ENCODE measurements at regions not wholly inside any gene's neighbourhood (a gene's known extent, or its start where the extent isn't known, plus 50 kb on each side); places are given as distances from the start of the nearest gene placed in this dataset.

DNA sequence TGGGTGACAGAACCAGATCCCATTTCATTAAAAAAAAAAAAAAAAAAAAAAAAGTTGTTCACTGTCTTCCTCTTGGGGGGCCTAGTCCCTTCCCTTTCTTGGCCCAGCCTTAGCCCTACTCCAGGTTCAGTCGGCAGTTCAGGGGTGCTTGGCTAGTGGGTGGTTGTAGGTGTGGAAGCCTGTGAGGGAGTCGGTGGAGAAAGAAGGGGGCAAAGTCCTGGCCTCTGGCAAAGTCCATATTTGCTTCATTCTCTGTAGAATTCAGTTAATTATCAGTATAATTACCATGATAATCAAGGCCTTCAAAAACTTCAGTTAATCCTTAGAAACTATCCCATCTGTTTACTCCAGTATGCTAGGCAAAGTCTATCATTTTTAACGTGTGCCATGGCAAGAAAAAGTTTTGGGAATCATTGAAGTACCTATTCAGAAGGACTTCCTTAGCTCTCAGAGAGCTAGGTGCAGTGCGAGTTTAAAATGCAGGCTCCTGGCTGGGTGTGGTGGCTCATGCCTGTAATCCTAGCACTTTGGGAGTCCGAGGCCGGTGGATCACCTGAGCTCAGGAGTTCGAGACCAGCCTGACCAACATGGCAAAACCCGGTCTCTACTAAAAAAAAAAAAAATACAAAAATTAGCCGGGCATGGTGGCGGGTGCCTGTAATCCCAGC is 205.7 kb upstream of the ARG1 start:
- DNase-seq (ENCODE audit: low spot score) = no peak

GRCh38 chr6:131368198-131368911 is 204.7 kb upstream of the ARG1 start:
- DNase-seq (ENCODE audit: low spot score) = peak; percentile 30
- in situ Hi-C loops (cut with MboI; ENCODE audit: low sequenced_read_pairs, unreplicated experiment) = no loop called here
- TF ChIP-seq CTCF (IDR thresholded peaks at IDR 0.05; ENCODE audit: borderline replicate concordance, control extremely low read depth, extremely low read depth, insufficient read depth, missing control alignments) = no peak

More for the DNA sequence above, 205.7 kb upstream of the ARG1 start:
- in situ Hi-C loops (cut with MboI; ENCODE audit: low sequenced_read_pairs, unreplicated experiment) = no loop called here
- no peak for TF ChIP-seq CTCF (IDR thresholded peaks at IDR 0.05; ENCODE audit: borderline replicate concordance, control extremely low read depth, extremely low read depth, insufficient read depth, missing control alignments)

- DNase-seq (ENCODE audit: low spot score) = no peak
- TF ChIP-seq CTCF (IDR thresholded peaks at IDR 0.05; ENCODE audit: borderline replicate concordance, control extremely low read depth, extremely low read depth, insufficient read depth, missing control alignments) = no peak
- in situ Hi-C loops (cut with MboI; ENCODE audit: low sequenced_read_pairs, unreplicated experiment) = no loop called here
Observed at GRCh38 chr6:131372535-131372934, 200.5 kb upstream of the ARG1 start.

DNA sequence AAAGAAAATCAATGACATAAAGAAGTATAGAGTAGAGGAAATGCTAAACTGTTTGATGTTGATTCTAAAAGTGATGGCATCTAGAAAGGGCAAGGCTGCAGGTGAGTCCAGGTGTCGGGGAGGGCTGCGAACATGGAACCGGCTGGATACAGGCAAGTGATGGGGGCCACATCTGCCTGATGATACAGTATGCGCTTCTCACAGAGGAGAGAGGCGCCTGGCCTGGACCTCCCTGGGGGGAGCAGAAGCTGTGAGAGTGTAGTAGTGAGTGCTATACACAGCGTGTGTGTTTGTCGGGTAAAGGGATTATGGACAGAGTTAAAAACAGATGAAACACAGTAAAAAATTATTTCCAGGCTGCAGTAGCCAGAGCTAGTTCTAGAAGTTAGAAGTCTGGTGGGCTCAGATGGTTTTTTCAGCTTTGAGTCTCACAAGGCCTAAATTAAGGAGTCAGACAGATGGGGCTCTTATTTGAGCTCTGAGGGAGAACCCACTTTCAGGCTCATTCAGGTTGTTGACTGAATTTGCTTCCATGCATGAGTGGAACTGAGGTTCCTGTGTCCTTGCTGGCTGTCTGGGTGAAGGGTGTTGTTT is 195.8 kb upstream of the ARG1 start:
- in situ Hi-C loops (cut with MboI; ENCODE audit: low sequenced_read_pairs, unreplicated experiment) = no loop called here
- no peak for DNase-seq (ENCODE audit: low spot score)
- no peak for TF ChIP-seq CTCF (IDR thresholded peaks at IDR 0.05; ENCODE audit: borderline replicate concordance, control extremely low read depth, extremely low read depth, insufficient read depth, missing control alignments)

GRCh38 chr6:131378874-131379273 is 194.2 kb upstream of the ARG1 start:
- in situ Hi-C loops (cut with MboI; ENCODE audit: low sequenced_read_pairs, unreplicated experiment) = no loop called here
- no peak for DNase-seq (ENCODE audit: low spot score)
- no peak for TF ChIP-seq CTCF (IDR thresholded peaks at IDR 0.05; ENCODE audit: borderline replicate concordance, control extremely low read depth, extremely low read depth, insufficient read depth, missing control alignments)

GRCh38 chr6:131379948-131380347 is 193.1 kb upstream of the ARG1 start:
- no peak for DNase-seq (ENCODE audit: low spot score)
- no peak for TF ChIP-seq CTCF (IDR thresholded peaks at IDR 0.05; ENCODE audit: borderline replicate concordance, control extremely low read depth, extremely low read depth, insufficient read depth, missing control alignments)
- in situ Hi-C loops (cut with MboI; ENCODE audit: low sequenced_read_pairs, unreplicated experiment) = no loop called here
